ENCODE measurements at regions not wholly inside any gene's neighbourhood (a gene's known extent, or its start where the extent isn't known, plus 50 kb on each side); places are given as distances from the start of the nearest gene placed in this dataset.

GRCh38 chr6:69581581-69581980 is 215.2 kb downstream of the LMBRD1 start:
- H2AK5ac ChIP-seq (ENCODE audit: insufficient read length, low read length) = no peak overlapping the region
- TF ChIP-seq CTCF (conservative IDR thresholded peaks at IDR 0.05) = no peak
- no peaks in the 10 kb centered on the region for H4K20me1 ChIP-seq (ENCODE audit: control insufficient read depth, insufficient read depth, insufficient read length)
- no peak overlapping the region for H3K23ac ChIP-seq (ENCODE audit: insufficient read length, low read depth, low read length)
- H3K4ac ChIP-seq (ENCODE audit: low read depth, low read length) = no peak overlapping the region
- H4K91ac ChIP-seq (ENCODE audit: insufficient read length, low read depth, low read length) = no peak overlapping the region
- no peak overlapping the region for H3K9ac ChIP-seq (ENCODE audit: extremely low read depth, insufficient read length, low read length)
- no peak overlapping the region for H3K18ac ChIP-seq (ENCODE audit: insufficient read length, low read depth, low read length)
- no peak overlapping the region for H3K4me2 ChIP-seq (ENCODE audit: insufficient read depth, insufficient read length, low read length)
- H2BK5ac ChIP-seq (ENCODE audit: insufficient read length, low read length) = no peak overlapping the region
- H4K8ac ChIP-seq (replicated peaks; ENCODE audit: insufficient read length, low read depth, low read length) = no peak overlapping the region
- Mint-ChIP-seq H3K4me1 (no peaks in the 10 kb centered on the region), H3K4me3 (no peak overlapping the region), H3K27ac (no peak overlapping the region), H3K36me3 (ENCODE audit: insufficient read depth in 1 of 3, low read depth in 3 of 3) (no peaks in the 10 kb centered on the region), H3K9me3 (no peaks in the 10 kb centered on the region; a peak in 1 of 5 replicates), H3K27me3 (ENCODE audit: low read depth) (no peaks in the 10 kb centered on the region)
- no peak overlapping the region for H2BK15ac ChIP-seq (ENCODE audit: low read depth, low read length)
- no peak overlapping the region for H3K56ac ChIP-seq (ENCODE audit: insufficient read length, low read depth, low read length)
- no peaks in the 10 kb centered on the region for H3K4me1 ChIP-seq (ENCODE audit: insufficient read depth, low read length)
- H2BK120ac ChIP-seq (ENCODE audit: low read depth, low read length, poor library complexity, severe bottlenecking) = no peak overlapping the region
- no peaks in the 10 kb centered on the region for H3K9me3 ChIP-seq (ENCODE audit: control insufficient read depth, low read depth, low read length)
- no peaks in the 10 kb centered on the region for H3K79me1 ChIP-seq (ENCODE audit: insufficient read depth, low read depth, low read length, poor library complexity, severe bottlenecking)
- no peak for DNase-seq
- H3K14ac ChIP-seq (ENCODE audit: insufficient read depth, low read length) = no peak overlapping the region
- no peak overlapping the region for H2AFZ ChIP-seq (ENCODE audit: low read length)
- no peaks in the 10 kb centered on the region for H3K79me2 ChIP-seq (ENCODE audit: insufficient read depth, low read length)
- no peak overlapping the region for H3K27ac ChIP-seq (ENCODE audit: insufficient read length, low read depth, low read length)
- WGBS (ENCODE audit: extremely low coverage, insufficient read length, low lambda C conversion rate) = no CpG with 5 or more reads among the region's 4 CpGs
- no peaks in the 10 kb centered on the region for H3K23me2 ChIP-seq (ENCODE audit: insufficient read length, low read depth, low read length, poor library complexity, severe bottlenecking)
- no peak overlapping the region for H2BK20ac ChIP-seq (ENCODE audit: low read depth, low read length, poor library complexity, severe bottlenecking)
- no peak overlapping the region for H2BK12ac ChIP-seq (ENCODE audit: insufficient read length, low read depth, low read length)
- H4K5ac ChIP-seq (ENCODE audit: insufficient read length, low read depth, low read length) = no peak overlapping the region
- no peak overlapping the region for H3T11ph ChIP-seq (ENCODE audit: low read length)
- no peaks in the 10 kb centered on the region for H3K27me3 ChIP-seq (ENCODE audit: insufficient read depth, low read length)

Data from H9 (cell line).